ENCODE measurements at regions not wholly inside any gene's neighbourhood (a gene's known extent, or its start where the extent isn't known, plus 50 kb on each side); places are given as distances from the start of the nearest gene placed in this dataset.

DNA sequence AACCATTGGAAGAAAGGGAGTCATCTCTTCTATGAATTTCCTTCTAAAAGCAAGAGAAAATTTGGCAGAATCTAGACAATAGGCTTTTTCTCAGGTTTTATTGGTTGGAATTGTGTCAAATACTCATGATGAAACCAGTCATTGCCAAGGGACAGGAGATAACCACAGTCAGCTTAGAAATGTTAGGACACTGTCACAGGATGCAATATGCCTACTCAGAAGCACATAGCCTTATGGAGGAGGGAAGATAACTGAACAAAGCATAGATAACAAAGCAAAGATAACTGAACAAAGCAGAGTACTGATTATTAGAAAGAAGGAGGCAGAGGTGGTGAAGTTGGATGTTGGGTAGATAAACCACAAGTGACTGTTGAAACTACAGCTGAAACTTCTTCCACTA is 303.5 kb upstream of the PDGFD start (continued):
- no peak for TF ChIP-seq AFF4 (CRISPR knock-in tag; IDR thresholded peaks at IDR 0.05; ENCODE audit: borderline replicate concordance)
- TF ChIP-seq, protein P1, sequence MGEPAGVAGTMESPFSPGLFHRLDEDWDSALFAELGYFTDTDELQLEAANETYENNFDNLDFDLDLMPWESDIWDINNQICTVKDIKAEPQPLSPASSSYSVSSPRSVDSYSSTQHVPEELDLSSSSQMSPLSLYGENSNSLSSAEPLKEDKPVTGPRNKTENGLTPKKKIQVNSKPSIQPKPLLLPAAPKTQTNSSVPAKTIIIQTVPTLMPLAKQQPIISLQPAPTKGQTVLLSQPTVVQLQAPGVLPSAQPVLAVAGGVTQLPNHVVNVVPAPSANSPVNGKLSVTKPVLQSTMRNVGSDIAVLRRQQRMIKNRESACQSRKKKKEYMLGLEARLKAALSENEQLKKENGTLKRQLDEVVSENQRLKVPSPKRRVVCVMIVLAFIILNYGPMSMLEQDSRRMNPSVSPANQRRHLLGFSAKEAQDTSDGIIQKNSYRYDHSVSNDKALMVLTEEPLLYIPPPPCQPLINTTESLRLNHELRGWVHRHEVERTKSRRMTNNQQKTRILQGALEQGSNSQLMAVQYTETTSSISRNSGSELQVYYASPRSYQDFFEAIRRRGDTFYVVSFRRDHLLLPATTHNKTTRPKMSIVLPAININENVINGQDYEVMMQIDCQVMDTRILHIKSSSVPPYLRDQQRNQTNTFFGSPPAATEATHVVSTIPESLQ (CRISPR knock-in tag; IDR thresholded peaks at IDR 0.05), result no peak
- TF ChIP-seq, protein P2, sequence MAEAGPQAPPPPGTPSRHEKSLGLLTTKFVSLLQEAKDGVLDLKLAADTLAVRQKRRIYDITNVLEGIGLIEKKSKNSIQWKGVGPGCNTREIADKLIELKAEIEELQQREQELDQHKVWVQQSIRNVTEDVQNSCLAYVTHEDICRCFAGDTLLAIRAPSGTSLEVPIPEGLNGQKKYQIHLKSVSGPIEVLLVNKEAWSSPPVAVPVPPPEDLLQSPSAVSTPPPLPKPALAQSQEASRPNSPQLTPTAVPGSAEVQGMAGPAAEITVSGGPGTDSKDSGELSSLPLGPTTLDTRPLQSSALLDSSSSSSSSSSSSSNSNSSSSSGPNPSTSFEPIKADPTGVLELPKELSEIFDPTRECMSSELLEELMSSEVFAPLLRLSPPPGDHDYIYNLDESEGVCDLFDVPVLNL (CRISPR knock-in tag; IDR thresholded peaks at IDR 0.05; ENCODE audit: borderline replicate concordance, low read depth), result no peak
- TF ChIP-seq GTF2I (CRISPR knock-in tag; conservative IDR thresholded peaks at IDR 0.05), result no peak
- TF ChIP-seq E2F1 (CRISPR knock-in tag; IDR thresholded peaks at IDR 0.05), result no peak
- no peak for TF ChIP-seq ZBTB21 (CRISPR knock-in tag; IDR thresholded peaks at IDR 0.05; ENCODE audit: borderline replicate concordance)
- TF ChIP-seq, protein P3, sequence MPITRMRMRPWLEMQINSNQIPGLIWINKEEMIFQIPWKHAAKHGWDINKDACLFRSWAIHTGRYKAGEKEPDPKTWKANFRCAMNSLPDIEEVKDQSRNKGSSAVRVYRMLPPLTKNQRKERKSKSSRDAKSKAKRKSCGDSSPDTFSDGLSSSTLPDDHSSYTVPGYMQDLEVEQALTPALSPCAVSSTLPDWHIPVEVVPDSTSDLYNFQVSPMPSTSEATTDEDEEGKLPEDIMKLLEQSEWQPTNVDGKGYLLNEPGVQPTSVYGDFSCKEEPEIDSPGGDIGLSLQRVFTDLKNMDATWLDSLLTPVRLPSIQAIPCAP (CRISPR knock-in tag; IDR thresholded peaks at IDR 0.05), result no peak
- TF ChIP-seq, protein P4, sequence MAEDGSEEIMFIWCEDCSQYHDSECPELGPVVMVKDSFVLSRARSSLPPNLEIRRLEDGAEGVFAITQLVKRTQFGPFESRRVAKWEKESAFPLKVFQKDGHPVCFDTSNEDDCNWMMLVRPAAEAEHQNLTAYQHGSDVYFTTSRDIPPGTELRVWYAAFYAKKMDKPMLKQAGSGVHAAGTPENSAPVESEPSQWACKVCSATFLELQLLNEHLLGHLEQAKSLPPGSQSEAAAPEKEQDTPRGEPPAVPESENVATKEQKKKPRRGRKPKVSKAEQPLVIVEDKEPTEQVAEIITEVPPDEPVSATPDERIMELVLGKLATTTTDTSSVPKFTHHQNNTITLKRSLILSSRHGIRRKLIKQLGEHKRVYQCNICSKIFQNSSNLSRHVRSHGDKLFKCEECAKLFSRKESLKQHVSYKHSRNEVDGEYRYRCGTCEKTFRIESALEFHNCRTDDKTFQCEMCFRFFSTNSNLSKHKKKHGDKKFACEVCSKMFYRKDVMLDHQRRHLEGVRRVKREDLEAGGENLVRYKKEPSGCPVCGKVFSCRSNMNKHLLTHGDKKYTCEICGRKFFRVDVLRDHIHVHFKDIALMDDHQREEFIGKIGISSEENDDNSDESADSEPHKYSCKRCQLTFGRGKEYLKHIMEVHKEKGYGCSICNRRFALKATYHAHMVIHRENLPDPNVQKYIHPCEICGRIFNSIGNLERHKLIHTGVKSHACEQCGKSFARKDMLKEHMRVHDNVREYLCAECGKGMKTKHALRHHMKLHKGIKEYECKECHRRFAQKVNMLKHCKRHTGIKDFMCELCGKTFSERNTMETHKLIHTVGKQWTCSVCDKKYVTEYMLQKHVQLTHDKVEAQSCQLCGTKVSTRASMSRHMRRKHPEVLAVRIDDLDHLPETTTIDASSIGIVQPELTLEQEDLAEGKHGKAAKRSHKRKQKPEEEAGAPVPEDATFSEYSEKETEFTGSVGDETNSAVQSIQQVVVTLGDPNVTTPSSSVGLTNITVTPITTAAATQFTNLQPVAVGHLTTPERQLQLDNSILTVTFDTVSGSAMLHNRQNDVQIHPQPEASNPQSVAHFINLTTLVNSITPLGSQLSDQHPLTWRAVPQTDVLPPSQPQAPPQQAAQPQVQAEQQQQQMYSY (CRISPR knock-in tag; IDR thresholded peaks at IDR 0.05), result no peak

GRCh38 chr11:104465321-104465720 is 301.4 kb upstream of the PDGFD start:
- ChIA-PET POLR2A (no interaction called here), CTCF (no interaction called here)
- H3K4me1 Mint-ChIP-seq, result no peaks in the 10 kb centered on the region
- no peak overlapping the region for H3K27ac Mint-ChIP-seq
- H3K27me3 Mint-ChIP-seq (ENCODE audit: low read depth), result no peaks in the 10 kb centered on the region
- H3K4me3 Mint-ChIP-seq, result no peak overlapping the region
- no peak for ATAC-seq
- H3K9me3 Mint-ChIP-seq, result no peaks in the 10 kb centered on the region
- no peak for DNase-seq (ENCODE audit: low spot score)
- no peaks in the 10 kb centered on the region for H3K36me3 Mint-ChIP-seq
- TF ChIP-seq, protein P3 (CRISPR knock-in tag; IDR thresholded peaks at IDR 0.05), result no peak
- TF ChIP-seq ZMAT4 (CRISPR knock-in tag; IDR thresholded peaks at IDR 0.05), result no peak
- TF ChIP-seq GRHL2 (CRISPR knock-in tag; IDR thresholded peaks at IDR 0.05; ENCODE audit: insufficient replicate concordance, severe bottlenecking), result no peak
- no peak for TF ChIP-seq ZNF423 (CRISPR knock-in tag; IDR thresholded peaks at IDR 0.05)
- TF ChIP-seq STAT6 (CRISPR knock-in tag; conservative IDR thresholded peaks at IDR 0.05; ENCODE audit: low read depth), result no peak
- no peak for TF ChIP-seq KAT7 (CRISPR knock-in tag; IDR thresholded peaks at IDR 0.05; ENCODE audit: borderline replicate concordance)
- no peak for TF ChIP-seq OVOL2 (CRISPR knock-in tag; IDR thresholded peaks at IDR 0.05; ENCODE audit: borderline replicate concordance)
- TF ChIP-seq, protein P5, sequence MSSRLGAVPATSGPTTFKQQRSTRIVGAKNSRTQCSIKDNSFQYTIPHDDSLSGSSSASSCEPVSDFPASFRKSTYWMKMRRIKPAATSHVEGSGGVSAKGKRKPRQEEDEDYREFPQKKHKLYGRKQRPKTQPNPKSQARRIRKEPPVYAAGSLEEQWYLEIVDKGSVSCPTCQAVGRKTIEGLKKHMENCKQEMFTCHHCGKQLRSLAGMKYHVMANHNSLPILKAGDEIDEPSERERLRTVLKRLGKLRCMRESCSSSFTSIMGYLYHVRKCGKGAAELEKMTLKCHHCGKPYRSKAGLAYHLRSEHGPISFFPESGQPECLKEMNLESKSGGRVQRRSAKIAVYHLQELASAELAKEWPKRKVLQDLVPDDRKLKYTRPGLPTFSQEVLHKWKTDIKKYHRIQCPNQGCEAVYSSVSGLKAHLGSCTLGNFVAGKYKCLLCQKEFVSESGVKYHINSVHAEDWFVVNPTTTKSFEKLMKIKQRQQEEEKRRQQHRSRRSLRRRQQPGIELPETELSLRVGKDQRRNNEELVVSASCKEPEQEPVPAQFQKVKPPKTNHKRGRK (CRISPR knock-in tag; IDR thresholded peaks at IDR 0.05; ENCODE audit: borderline replicate concordance), result no peak
